GM18858 (cell line): ENCODE measurements at regions not wholly inside any gene's neighbourhood (a gene's known extent, or its start where the extent isn't known, plus 50 kb on each side); places are given as distances from the start of the nearest gene placed in this dataset.

ENCODE experiments used
- ATAC-seq: cut with Tn5 transposase; IDR thresholded peaks from one replicate; pipeline ENCODE4 v1.9.1; 2021; ENCODE audit not compliant: unreplicated experiment

GRCh38 chr2:147382322-147382948 is 462.4 kb upstream of the ACVR2A start:
- ATAC-seq, result no peak

GRCh38 chr2:147378403-147378802 is 466.4 kb upstream of the ACVR2A start:
- no peak for ATAC-seq

- no peak for ATAC-seq
These were observed 469.8 kb upstream of the ACVR2A start for GRCh38 chr2:147375073-147375472.

- ATAC-seq, result no peak
These were observed 470.4 kb upstream of the ACVR2A start for GRCh38 chr2:147374423-147374811.

- ATAC-seq, result no peak
These were observed 470.9 kb upstream of the ACVR2A start for GRCh38 chr2:147373800-147374422.

GRCh38 chr2:147368306-147368705 is 476.5 kb upstream of the ACVR2A start:
- no peak for ATAC-seq

- ATAC-seq, result no peak
These were observed 478.6 kb upstream of the ACVR2A start for GRCh38 chr2:147366279-147366678.

GRCh38 chr2:147365622-147366021 is 479.2 kb upstream of the ACVR2A start:
- ATAC-seq, result no peak

GRCh38 chr2:147364597-147364996 is 480.2 kb upstream of the ACVR2A start:
- ATAC-seq, result no peak

- ATAC-seq, result no peak
These were observed 481.6 kb upstream of the ACVR2A start for GRCh38 chr2:147363181-147363580.

- ATAC-seq, result no peak
These were observed 486.5 kb upstream of the ACVR2A start for GRCh38 chr2:147358375-147358774.

- ATAC-seq, result no peak
These were observed 488.7 kb upstream of the ACVR2A start for GRCh38 chr2:147356157-147356556.

- no peak for ATAC-seq
These were observed 489.1 kb upstream of the ACVR2A start for GRCh38 chr2:147355706-147356105.

- ATAC-seq, result no peak
These were observed 491.8 kb upstream of the ACVR2A start for GRCh38 chr2:147353072-147353381.

- no peak for ATAC-seq
These were observed 492.4 kb upstream of the ACVR2A start for GRCh38 chr2:147352264-147353071.

- ATAC-seq, result no peak
These were observed 493.0 kb upstream of the ACVR2A start for GRCh38 chr2:147351784-147352183.

GRCh38 chr2:147348931-147349555 is 495.8 kb upstream of the ACVR2A start:
- ATAC-seq, result no peak

- no peak for ATAC-seq
These were observed 498.7 kb upstream of the ACVR2A start for GRCh38 chr2:147346142-147346541.

- no peak for ATAC-seq
These were observed 499.6 kb upstream of the ACVR2A start for GRCh38 chr2:147345246-147345645.

GRCh38 chr2:147342329-147342728 is 502.5 kb upstream of the ACVR2A start:
- no peak for ATAC-seq

- peak; percentile 65 for ATAC-seq
These were observed 512.9 kb upstream of the ACVR2A start for GRCh38 chr2:147331790-147332419.
